DND-41 (cell line): ENCODE measurements at regions not wholly inside any gene's neighbourhood (a gene's known extent, or its start where the extent isn't known, plus 50 kb on each side); places are given as distances from the start of the nearest gene placed in this dataset.

Experiments
- ATAC-seq: fragments of 200-7000 bp; cut with Tn5 transposase; 3 replicates; pipeline ENCODE4 v1.9.1; 2021; ENCODE audit warnings: low read depth; ENCODE audit not compliant: insufficient read depth
- DNase-seq: peaks from one replicate; pipeline ENCODE4 v3.0.0-alpha.2; 2020
- H2AFZ ChIP-seq: 2 replicates; pipeline ENCODE4 v1.6.0; 2012; ENCODE audit warnings: low read depth, low read length
- H3K27ac ChIP-seq: 2 replicates; pipeline ENCODE4 v1.5.1; 2012; ENCODE audit warnings: low read length, inconsistent platforms
- H3K27me3 ChIP-seq: fragments of 200-600 bp; sonication (generic); 2 replicates; pipeline ENCODE4 v1.6.0; 2012; ENCODE audit warnings: low read length, mild to moderate bottlenecking, inconsistent platforms; ENCODE audit not compliant: insufficient read depth, poor library complexity
- H3K36me3 ChIP-seq: 2 replicates; pipeline ENCODE4 v1.5.1; 2012; ENCODE audit warnings: low read length, inconsistent platforms; ENCODE audit not compliant: insufficient read depth
- H3K4me1 ChIP-seq: 2 replicates; pipeline ENCODE4 v1.5.1; 2012; ENCODE audit warnings: mild to moderate bottlenecking, low read length; ENCODE audit not compliant: insufficient read depth
- H3K4me2 ChIP-seq: 2 replicates; pipeline ENCODE4 v1.6.0; 2012; ENCODE audit warnings: mild to moderate bottlenecking, moderate library complexity, low read length, inconsistent platforms; ENCODE audit not compliant: insufficient read depth
- H3K4me3 ChIP-seq, 2 experiments: fragments of 200-600 bp in 1 of 2; shearing (Covaris generic) in 1 of 2; 2 replicates each; pipeline ENCODE4 v1.5.1; 2012 to 2016; ENCODE audit warnings: inconsistent platforms in 2 of 2, low read length in 2 of 2, mild to moderate bottlenecking in 2 of 2, low read depth in 1 of 2, moderate library complexity in 1 of 2
- H3K79me2 ChIP-seq: 2 replicates; pipeline ENCODE4 v1.6.0; 2012; ENCODE audit warnings: low read length, inconsistent platforms; ENCODE audit not compliant: insufficient read depth
- H3K9ac ChIP-seq: 2 replicates; pipeline ENCODE4 v1.6.0; 2012; ENCODE audit warnings: low read depth, mild to moderate bottlenecking, inconsistent platforms, low read length, moderate library complexity
- H3K9me3 ChIP-seq: 2 replicates; pipeline ENCODE4 v1.5.1; 2012; ENCODE audit warnings: low read length, moderate library complexity, mild to moderate bottlenecking, inconsistent platforms; ENCODE audit not compliant: insufficient read depth, severe bottlenecking
- H4K20me1 ChIP-seq: 2 replicates; pipeline ENCODE4 v1.6.0; 2012; ENCODE audit warnings: low read length; ENCODE audit not compliant: insufficient read depth
- CTCF ChIP-seq: IDR thresholded peaks from 2 replicates; pipeline ENCODE4 v1.5.1; 2012; ENCODE audit warnings: borderline replicate concordance, low read length, moderate library complexity, mild to moderate bottlenecking; ENCODE audit not compliant: poor library complexity, severe bottlenecking; ENCODE audit errors: extremely low read depth
- EZH2 ChIP-seq: IDR thresholded peaks from 3 replicates; pipeline ENCODE4 v1.6.1; 2012; ENCODE audit warnings: borderline replicate concordance, low read depth, mild to moderate bottlenecking, moderate library complexity, low read length, inconsistent platforms; ENCODE audit not compliant: severe bottlenecking

DNA sequence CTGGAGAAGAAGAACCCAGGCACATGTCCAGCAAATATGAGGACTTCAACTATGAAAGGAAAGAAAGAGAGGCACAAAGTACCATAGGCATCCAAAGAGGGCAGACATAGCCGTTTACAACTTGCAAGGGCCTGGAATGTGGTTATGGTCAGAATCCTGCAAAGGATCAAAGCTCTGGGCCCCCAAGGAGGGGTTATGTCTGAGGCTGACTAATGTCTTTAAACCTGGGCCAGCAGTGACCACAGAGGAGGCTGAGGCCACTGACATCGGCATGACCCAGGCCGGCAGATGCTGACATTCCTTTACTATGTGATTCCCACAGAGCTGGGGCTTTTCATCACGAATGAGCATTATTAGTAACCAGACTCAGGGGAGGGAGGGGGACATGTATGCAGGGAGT is 861.1 kb downstream of the DHX35 start:
- Histone ChIP-seq H3K9me3 (no peaks in the 10 kb centered on the region), H3K4me3 (no peak overlapping the region), H3K36me3 (no peaks in the 10 kb centered on the region), H3K27ac (no peak overlapping the region), H3K9ac (no peak overlapping the region), H3K79me2 (no peaks in the 10 kb centered on the region), H4K20me1 (no peaks in the 10 kb centered on the region), H3K4me2 (no peak overlapping the region), H3K4me1 (peaks cover 16% of the 10 kb centered on the region), H2AFZ (no peak overlapping the region), H3K27me3 (no peaks in the 10 kb centered on the region)
- TF ChIP-seq EZH2 (no peak), CTCF (no peak)
- DNase-seq (no peak), ATAC-seq (no peak)

DNA sequence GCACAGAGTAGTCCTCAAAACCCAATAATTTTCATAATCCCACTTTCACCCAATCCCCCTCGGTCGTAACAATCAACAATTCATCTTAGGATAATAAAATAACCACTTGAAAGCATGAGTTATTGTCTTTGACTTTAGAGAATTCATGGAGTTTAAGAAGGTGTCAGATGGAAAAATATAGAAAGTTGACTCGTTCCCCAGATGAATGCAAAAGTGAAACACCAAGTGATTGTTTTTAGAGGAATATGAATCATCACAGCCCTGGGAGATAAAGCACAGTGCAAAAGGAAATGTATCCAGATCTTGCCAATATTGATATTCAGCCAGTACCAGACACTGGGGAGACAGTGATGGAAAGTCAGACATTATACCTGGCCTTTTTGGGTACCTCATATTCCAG is 860.5 kb downstream of the DHX35 start:
- Histone ChIP-seq H3K4me1 (peaks cover 16% of the 10 kb centered on the region), H3K27me3 (no peaks in the 10 kb centered on the region), H3K4me2 (no peak overlapping the region), H3K9me3 (no peaks in the 10 kb centered on the region), H3K27ac (no peak overlapping the region), H3K79me2 (no peaks in the 10 kb centered on the region), H3K4me3 (no peak overlapping the region), H4K20me1 (no peaks in the 10 kb centered on the region), H3K9ac (no peak overlapping the region), H3K36me3 (no peaks in the 10 kb centered on the region), H2AFZ (no peak overlapping the region)
- DNase-seq, result no peak
- no peak for ATAC-seq
- TF ChIP-seq CTCF (no peak), EZH2 (no peak)

DNA sequence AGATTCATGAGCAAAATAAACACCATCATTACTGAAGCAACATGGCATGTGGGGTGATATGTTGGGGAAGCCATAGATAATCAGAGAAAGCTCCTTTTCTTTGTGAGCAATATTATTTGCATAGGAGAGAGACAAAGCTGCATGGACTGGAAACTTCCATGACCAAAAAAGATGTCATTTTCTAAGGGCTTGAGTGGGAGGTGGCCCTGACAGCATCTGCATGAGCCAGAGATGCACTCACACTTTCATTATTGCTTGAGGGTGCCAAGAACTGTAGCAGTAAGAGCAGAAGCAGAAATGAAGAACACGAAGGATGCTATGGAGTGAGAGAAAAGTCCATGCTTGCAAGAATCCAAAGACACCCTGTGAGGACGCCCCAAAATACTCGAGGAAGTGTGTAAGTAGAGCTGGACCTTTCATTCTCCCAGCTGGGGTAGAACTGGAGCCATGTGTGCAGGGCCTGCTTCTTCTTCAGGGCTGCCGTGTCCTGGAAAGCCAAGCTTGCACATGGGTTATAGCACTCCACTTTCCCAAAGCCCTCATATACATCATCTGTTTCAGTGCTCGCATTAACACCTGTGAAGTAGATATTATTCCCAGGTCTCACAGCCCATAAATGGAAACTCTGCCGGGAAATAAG is 851.2 kb downstream of the DHX35 start:
- TF ChIP-seq CTCF, result no peak
- TF ChIP-seq EZH2, result no peak
- Histone ChIP-seq H4K20me1 (no peaks in the 10 kb centered on the region), H3K4me1 (no peaks in the 10 kb centered on the region), H2AFZ (no peak overlapping the region), H3K27me3 (peaks cover 3% of the 10 kb centered on the region), H3K4me3 (no peak overlapping the region), H3K79me2 (no peaks in the 10 kb centered on the region), H3K9ac (no peak overlapping the region), H3K9me3 (no peaks in the 10 kb centered on the region), H3K4me2 (no peak overlapping the region), H3K36me3 (no peaks in the 10 kb centered on the region), H3K27ac (no peak overlapping the region)
- ATAC-seq (no peak), DNase-seq (no peak)
